Uterus (tissue), 2 donors: ENCODE measurements at regions not wholly inside any gene's neighbourhood (a gene's known extent, or its start where the extent isn't known, plus 50 kb on each side); places are given as distances from the start of the nearest gene placed in this dataset.

Source experiments
- POLR2A ChIP-seq, 2 donors: fragments of 450-650 bp; IDR thresholded peaks; one replicate each; pipeline ENCODE4 v1.6.1; 2016; ENCODE audit warnings: antibody characterized with exemption in 2 of 2, mild to moderate bottlenecking in 1 of 2, moderate library complexity in 1 of 2
- TF ChIP-seq, protein P1 (sequence below), 4 experiments: fragments of 200-600 bp in 2 of 4; fragments of 450-650 bp in 2 of 4; sonication (generic) in 2 of 4; IDR thresholded peaks; one replicate each; pipeline ENCODE4 v1.5.1; 2016 to 2019; ENCODE audit warnings: antibody characterized with exemption in 4 of 4, mild to moderate bottlenecking in 2 of 4, moderate library complexity in 1 of 4

DNA sequence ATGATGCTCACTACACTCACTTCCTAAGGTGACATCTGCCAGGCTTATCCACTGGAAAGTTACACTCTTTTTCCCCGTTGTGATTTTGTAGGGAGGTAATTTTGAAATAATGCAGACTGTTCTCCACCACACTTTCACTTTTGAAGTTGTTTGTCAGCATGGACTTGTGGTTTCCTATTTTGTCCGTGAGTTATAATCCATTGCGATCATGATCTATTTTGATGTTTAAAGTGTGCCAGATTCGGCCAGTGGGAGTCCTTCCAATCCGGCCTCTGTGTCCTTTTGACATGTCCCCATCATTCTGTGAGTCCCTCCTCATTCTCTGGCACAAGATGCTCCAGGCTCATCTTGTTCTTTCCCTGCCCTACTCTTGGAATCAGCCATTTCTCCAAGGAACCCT lies 211.3 kb upstream of the KLF4 start:
- TF ChIP-seq, protein P1, sequence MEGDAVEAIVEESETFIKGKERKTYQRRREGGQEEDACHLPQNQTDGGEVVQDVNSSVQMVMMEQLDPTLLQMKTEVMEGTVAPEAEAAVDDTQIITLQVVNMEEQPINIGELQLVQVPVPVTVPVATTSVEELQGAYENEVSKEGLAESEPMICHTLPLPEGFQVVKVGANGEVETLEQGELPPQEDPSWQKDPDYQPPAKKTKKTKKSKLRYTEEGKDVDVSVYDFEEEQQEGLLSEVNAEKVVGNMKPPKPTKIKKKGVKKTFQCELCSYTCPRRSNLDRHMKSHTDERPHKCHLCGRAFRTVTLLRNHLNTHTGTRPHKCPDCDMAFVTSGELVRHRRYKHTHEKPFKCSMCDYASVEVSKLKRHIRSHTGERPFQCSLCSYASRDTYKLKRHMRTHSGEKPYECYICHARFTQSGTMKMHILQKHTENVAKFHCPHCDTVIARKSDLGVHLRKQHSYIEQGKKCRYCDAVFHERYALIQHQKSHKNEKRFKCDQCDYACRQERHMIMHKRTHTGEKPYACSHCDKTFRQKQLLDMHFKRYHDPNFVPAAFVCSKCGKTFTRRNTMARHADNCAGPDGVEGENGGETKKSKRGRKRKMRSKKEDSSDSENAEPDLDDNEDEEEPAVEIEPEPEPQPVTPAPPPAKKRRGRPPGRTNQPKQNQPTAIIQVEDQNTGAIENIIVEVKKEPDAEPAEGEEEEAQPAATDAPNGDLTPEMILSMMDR (IDR thresholded peaks at IDR 0.05): no peak
- no peak for TF ChIP-seq POLR2A (IDR thresholded peaks at IDR 0.05)
